ENCODE measurements at regions not wholly inside any gene's neighbourhood (a gene's known extent, or its start where the extent isn't known, plus 50 kb on each side); places are given as distances from the start of the nearest gene placed in this dataset.

DNA sequence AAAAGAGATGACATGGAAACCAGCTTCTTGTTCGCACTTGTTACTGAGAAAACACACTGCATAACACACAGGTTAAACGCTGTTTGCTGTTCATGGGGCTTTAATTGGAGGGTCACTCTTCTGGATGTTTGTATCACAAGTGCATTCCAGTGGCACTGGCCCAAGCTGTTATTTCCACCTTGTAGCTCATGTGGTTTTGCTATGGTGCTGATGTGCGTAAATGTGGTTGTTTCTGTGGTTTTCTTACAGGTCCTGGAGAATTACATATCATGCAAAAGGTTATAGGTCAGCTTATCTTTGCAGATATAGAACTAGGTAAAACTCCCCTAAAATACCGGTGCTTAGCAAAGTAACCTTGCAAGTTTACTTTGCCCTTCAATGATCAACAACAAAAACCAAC is 89.3 kb upstream of the AHI1 start:
- no peak overlapping the region for H3K4me3 ChIP-seq (ENCODE audit: low read depth, low read length)
- TF ChIP-seq, protein P1, sequence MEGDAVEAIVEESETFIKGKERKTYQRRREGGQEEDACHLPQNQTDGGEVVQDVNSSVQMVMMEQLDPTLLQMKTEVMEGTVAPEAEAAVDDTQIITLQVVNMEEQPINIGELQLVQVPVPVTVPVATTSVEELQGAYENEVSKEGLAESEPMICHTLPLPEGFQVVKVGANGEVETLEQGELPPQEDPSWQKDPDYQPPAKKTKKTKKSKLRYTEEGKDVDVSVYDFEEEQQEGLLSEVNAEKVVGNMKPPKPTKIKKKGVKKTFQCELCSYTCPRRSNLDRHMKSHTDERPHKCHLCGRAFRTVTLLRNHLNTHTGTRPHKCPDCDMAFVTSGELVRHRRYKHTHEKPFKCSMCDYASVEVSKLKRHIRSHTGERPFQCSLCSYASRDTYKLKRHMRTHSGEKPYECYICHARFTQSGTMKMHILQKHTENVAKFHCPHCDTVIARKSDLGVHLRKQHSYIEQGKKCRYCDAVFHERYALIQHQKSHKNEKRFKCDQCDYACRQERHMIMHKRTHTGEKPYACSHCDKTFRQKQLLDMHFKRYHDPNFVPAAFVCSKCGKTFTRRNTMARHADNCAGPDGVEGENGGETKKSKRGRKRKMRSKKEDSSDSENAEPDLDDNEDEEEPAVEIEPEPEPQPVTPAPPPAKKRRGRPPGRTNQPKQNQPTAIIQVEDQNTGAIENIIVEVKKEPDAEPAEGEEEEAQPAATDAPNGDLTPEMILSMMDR (IDR thresholded peaks at IDR 0.05; ENCODE audit: insufficient read depth, low read depth, low read length, missing control alignments): no peak
- DNase-seq (ENCODE audit: low read depth): peak; percentile 67

DNA sequence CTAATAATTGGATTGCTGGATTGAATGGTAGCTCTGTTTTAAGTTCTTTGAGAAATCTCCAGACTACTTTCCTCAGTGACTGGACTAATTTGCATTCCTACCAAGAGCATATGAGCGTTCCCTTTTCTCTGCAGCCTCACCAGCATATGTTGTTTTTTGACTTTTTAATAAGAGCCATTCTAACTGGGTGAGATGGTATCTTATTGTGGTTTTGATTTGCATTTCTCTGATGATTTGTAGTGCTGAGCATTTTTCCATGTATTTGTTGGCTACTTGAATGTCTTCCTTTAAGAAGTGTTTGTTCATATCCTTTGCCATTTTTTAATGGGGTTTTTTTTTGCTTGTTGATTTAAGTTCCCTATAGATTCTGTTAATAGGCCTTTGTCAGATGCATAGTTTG is 94.7 kb upstream of the AHI1 start:
- no peak overlapping the region for H3K4me3 ChIP-seq (ENCODE audit: low read depth, low read length)
- TF ChIP-seq, protein P1 (IDR thresholded peaks at IDR 0.05; ENCODE audit: insufficient read depth, low read depth, low read length, missing control alignments): no peak
- DNase-seq (ENCODE audit: low read depth): no peak

DNA sequence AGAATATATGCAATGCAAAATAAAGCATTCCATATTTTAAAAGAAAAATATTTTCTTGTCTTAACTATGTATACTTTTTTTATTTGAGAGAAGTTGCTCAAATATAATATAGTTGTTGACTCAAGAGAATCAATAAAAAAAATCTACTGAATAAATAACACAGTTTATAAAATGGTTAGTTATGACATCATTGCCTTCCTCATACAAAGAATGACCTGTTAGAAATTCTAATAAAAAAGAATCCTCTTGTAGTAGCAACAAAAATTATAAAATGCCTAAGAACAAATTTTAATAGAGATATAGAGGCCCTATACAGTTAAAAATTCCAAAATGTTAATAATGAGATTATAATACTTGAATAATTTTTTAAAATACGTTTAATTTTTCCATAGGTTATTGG is 96.5 kb upstream of the AHI1 start:
- TF ChIP-seq, protein P1 (IDR thresholded peaks at IDR 0.05; ENCODE audit: insufficient read depth, low read depth, low read length, missing control alignments): no peak
- no peak for DNase-seq (ENCODE audit: low read depth)
- H3K4me3 ChIP-seq (ENCODE audit: low read depth, low read length): no peak overlapping the region

DNA sequence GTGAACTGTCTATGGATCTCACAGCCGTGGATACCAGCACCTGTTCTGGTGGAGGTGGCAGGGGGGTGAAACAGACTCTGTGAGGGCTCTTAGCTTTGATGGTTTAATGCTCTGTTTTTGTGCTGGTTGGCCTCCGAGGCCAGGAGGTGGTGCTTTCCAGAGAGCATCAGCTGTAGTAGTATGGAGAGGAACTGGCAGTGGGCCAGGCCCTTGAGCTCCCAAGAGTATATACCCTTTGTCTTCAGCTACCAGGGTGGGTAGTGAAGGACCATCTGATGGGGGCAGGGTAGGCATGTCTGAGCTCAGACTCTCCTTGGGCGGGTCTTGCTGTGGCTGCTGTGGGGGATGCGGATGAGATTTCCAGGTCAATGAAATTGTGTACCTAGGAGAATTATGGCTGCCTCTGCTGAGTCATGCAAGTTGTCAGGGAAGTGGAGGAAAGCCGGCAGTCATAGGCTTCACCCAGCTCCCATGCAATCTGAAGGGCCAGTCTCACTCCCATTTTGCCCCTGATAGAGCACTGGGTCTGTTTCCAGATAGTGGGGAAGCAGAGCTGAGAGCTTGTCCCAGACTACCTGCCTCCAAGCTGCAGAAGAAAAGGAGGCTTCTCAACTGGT is 102.7 kb upstream of the AHI1 start:
- H3K4me3 ChIP-seq (ENCODE audit: low read depth, low read length): no peak overlapping the region
- TF ChIP-seq, protein P1 (IDR thresholded peaks at IDR 0.05; ENCODE audit: insufficient read depth, low read depth, low read length, missing control alignments): no peak
- DNase-seq (ENCODE audit: low read depth): no peak

DNA sequence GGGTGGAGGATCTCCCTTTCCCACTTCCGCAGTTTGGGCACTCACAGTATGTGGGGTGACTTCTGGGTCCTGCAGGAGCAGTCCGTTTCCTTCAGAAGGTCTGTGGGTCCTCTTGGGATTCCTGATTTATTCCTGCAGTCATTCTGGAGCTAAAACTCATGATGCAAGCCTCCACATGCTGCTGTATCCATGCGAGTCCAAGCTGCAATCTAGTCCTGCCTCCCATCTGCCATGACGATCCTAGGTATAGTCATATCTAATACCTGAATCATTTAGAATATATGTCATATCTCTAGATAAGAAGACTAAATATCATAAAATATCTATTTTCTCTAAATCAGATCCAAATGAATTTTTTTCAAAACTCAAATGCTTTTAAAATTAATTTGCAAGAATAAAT is 103.4 kb upstream of the AHI1 start:
- TF ChIP-seq, protein P1 (IDR thresholded peaks at IDR 0.05; ENCODE audit: insufficient read depth, low read depth, low read length, missing control alignments): no peak
- DNase-seq (ENCODE audit: low read depth): no peak
- H3K4me3 ChIP-seq (ENCODE audit: low read depth, low read length): no peak overlapping the region

DNA sequence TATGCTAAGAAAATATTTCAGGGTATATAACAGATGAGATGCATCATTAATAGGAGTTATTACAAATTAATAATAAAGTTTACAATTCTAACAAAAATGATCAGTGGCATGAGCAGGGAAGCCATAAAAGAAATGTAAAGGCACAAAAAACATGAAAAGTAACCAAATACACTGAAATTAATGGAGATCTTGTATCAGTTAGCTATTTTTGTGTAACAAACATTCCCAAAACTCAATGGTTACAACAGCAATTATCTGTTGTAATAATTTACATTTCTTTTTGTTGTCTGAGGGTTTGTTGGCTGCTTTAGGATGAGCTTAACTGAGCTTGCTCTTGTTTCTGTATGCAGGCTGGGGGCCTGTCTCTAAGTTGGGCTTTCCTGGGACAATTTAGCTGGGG is 104.3 kb upstream of the AHI1 start:
- H3K4me3 ChIP-seq (ENCODE audit: low read depth, low read length): no peak overlapping the region
- DNase-seq (ENCODE audit: low read depth): no peak
- TF ChIP-seq, protein P1 (IDR thresholded peaks at IDR 0.05; ENCODE audit: insufficient read depth, low read depth, low read length, missing control alignments): no peak

DNA sequence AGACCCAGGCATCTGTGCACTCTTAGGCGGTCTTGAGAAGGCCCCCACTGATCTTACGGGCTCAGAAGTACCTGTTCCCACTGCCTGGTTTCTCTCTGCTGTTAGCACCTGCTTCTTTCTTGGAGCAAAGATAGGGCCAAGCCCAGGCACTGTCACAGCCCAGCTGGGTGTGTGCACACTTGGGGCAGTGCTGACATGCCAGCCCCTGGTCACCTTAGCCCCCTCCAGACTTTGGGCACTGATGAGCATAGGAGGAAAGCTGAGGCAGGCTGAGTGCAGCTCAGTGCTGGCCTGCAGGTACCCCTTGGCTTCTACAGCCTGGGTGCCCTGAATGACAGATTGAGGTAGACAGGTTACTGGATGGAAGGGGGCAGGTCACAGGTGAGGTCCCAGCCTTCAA is 105.7 kb upstream of the AHI1 start:
- H3K4me3 ChIP-seq (ENCODE audit: low read depth, low read length): no peak overlapping the region
- TF ChIP-seq, protein P1 (IDR thresholded peaks at IDR 0.05; ENCODE audit: insufficient read depth, low read depth, low read length, missing control alignments): no peak
- no peak for DNase-seq (ENCODE audit: low read depth)
